Stromal cell of bone marrow (primary cell): ENCODE measurements at regions not wholly inside any gene's neighbourhood (a gene's known extent, or its start where the extent isn't known, plus 50 kb on each side); places are given as distances from the start of the nearest gene placed in this dataset.

Experiments used
- DNase-seq: peaks from one replicate; pipeline ENCODE4 v3.0.0-alpha.2; 2012; ENCODE audit warnings: low read depth

GRCh38 chr4:175441256-175441655 is 370.8 kb downstream of the GPM6A start:
- no peak for DNase-seq

GRCh38 chr4:175443547-175443946 is 368.5 kb downstream of the GPM6A start:
- no peak for DNase-seq

- DNase-seq = no peak
Observed at GRCh38 chr4:175444512-175444911, 367.6 kb downstream of the GPM6A start.

- DNase-seq = no peak
Observed at GRCh38 chr4:175447016-175447415, 365.0 kb downstream of the GPM6A start.

- DNase-seq = no peak
Observed at GRCh38 chr4:175450446-175450845, 361.6 kb downstream of the GPM6A start.

GRCh38 chr4:175451238-175451965 is 360.7 kb downstream of the GPM6A start:
- DNase-seq = no peak

- DNase-seq = no peak
Observed at GRCh38 chr4:175453456-175453855, 358.6 kb downstream of the GPM6A start.

GRCh38 chr4:175456131-175456530 is 355.9 kb downstream of the GPM6A start:
- DNase-seq = no peak

GRCh38 chr4:175457956-175458355 is 354.1 kb downstream of the GPM6A start:
- DNase-seq = no peak

GRCh38 chr4:175459571-175459970 is 352.5 kb downstream of the GPM6A start:
- DNase-seq = no peak

GRCh38 chr4:175460414-175460813 is 351.6 kb downstream of the GPM6A start:
- no peak for DNase-seq

- no peak for DNase-seq
Observed at GRCh38 chr4:175469514-175469913, 342.6 kb downstream of the GPM6A start.

- DNase-seq = no peak
Observed at GRCh38 chr4:175470131-175470530, 341.9 kb downstream of the GPM6A start.

- no peak for DNase-seq
Observed at GRCh38 chr4:175480404-175480803, 331.7 kb downstream of the GPM6A start.

GRCh38 chr4:175499735-175500352 is 312.2 kb downstream of the GPM6A start:
- no peak for DNase-seq

- DNase-seq = peak; percentile 6
Observed at GRCh38 chr4:175504318-175504717, 307.7 kb downstream of the GPM6A start.

- DNase-seq = no peak
Observed at GRCh38 chr4:175509320-175509719, 302.7 kb downstream of the GPM6A start.

GRCh38 chr4:175511861-175512260 is 300.2 kb downstream of the GPM6A start:
- peak; percentile 10 for DNase-seq

- DNase-seq = no peak
Observed at GRCh38 chr4:175514174-175514573, 297.9 kb downstream of the GPM6A start.

GRCh38 chr4:175530655-175531054 is 281.4 kb downstream of the GPM6A start:
- no peak for DNase-seq

GRCh38 chr4:175531405-175532091 is 280.5 kb downstream of the GPM6A start:
- DNase-seq = peak; percentile 80

GRCh38 chr4:175536852-175537453 is 275.1 kb downstream of the GPM6A start:
- peak; percentile 59 for DNase-seq

GRCh38 chr4:175539498-175539897 is 272.6 kb downstream of the GPM6A start:
- no peak for DNase-seq
